ENCODE measurements at regions not wholly inside any gene's neighbourhood (a gene's known extent, or its start where the extent isn't known, plus 50 kb on each side); places are given as distances from the start of the nearest gene placed in this dataset.
"Not testable (repeated sequence)": the region's sequence is repeated elsewhere in the genome, so short reads cannot be mapped to it uniquely, and the experiment has no call there.

- DNase-seq (ENCODE audit: low spot score in 2 of 2), result no peak
- Mint-ChIP-seq H3K4me3 (no peak overlapping the region), H3K4me1 (no peaks in the 10 kb centered on the region), H3K9me3 (peaks cover 6% of the 10 kb centered on the region), H3K36me3 (no peaks in the 10 kb centered on the region), H3K27ac (no peak overlapping the region)
- ATAC-seq, result no peak
These were observed 960.3 kb upstream of the SLC39A10 start for GRCh38 chr2:194696690-194697089.

GRCh38 chr2:194686569-194686968 is 970.5 kb upstream of the SLC39A10 start:
- Mint-ChIP-seq H3K27ac (no peak overlapping the region), H3K9me3 (peaks cover 3% of the 10 kb centered on the region), H3K4me3 (no peak overlapping the region), H3K4me1 (no peaks in the 10 kb centered on the region), H3K36me3 (no peaks in the 10 kb centered on the region)
- no peak for DNase-seq (ENCODE audit: low spot score in 2 of 2)
- no peak for ATAC-seq

GRCh38 chr2:194674043-194674442 is 983.0 kb upstream of the SLC39A10 start:
- DNase-seq (ENCODE audit: low spot score in 2 of 2) (no peak), ATAC-seq (no peak)
- no peaks in the 10 kb centered on the region for H3K36me3 Mint-ChIP-seq
- H3K9me3 Mint-ChIP-seq, result no peaks in the 10 kb centered on the region
- no peaks in the 10 kb centered on the region for H3K4me1 Mint-ChIP-seq
- H3K27ac Mint-ChIP-seq, result no peak overlapping the region
- no peak overlapping the region for H3K4me3 Mint-ChIP-seq

DNA sequence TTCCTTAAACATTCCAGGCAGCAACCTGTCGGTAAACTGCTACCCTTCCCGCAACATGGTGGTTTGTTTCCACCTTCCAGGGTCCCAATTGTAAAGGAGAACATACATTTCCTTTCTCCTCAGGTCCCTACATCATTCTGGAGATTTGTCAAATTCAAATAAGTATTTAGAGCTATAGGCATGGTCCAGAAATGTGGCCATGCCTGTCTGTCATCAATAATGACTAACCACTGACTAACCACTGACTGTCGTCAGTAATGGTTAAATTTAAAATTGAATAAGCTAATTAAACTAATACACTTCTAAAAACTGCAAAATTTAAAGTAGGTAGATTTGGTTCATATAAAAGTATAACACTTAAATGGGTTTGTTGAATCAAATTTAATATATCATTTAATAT is 984.0 kb upstream of the SLC39A10 start:
- Mint-ChIP-seq H3K27ac (no peak overlapping the region), H3K4me1 (no peaks in the 10 kb centered on the region), H3K9me3 (no peaks in the 10 kb centered on the region), H3K36me3 (no peaks in the 10 kb centered on the region), H3K4me3 (no peak overlapping the region)
- DNase-seq (ENCODE audit: low spot score in 2 of 2) (no peak), ATAC-seq (no peak)

DNA sequence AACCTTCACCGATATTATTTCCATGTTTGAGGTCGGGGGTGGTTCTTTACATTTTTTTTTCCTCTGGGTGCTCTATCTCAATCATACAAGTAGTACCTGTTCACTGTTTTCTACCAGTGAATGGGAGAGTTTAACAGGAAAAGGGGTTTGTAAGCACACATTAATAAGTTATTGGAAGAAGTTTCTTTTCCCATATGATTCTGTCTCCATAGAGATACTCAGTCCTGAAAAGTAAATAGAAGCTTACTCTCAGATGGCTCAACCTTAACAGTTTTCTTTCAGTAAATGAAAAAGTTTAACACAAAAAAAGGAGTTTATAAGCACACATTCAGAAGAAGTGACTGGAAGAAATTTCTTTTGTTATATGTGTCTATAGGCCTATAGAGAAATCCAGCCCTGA is 995.6 kb upstream of the SLC39A10 start:
- Mint-ChIP-seq H3K4me1 (no peaks in the 10 kb centered on the region), H3K4me3 (no peak overlapping the region), H3K9me3 (peaks cover 2% of the 10 kb centered on the region), H3K27ac (no peak overlapping the region), H3K36me3 (no peaks in the 10 kb centered on the region)
- no peak for ATAC-seq
- no peak for DNase-seq (ENCODE audit: low spot score in 2 of 2)

GRCh38 chr2:194639057-194639456 is 1018.0 kb upstream of the SLC39A10 start:
- not testable (repeated sequence) for H3K27ac Mint-ChIP-seq; H3K9me3 Mint-ChIP-seq; ATAC-seq; H3K36me3 Mint-ChIP-seq; H3K4me1 Mint-ChIP-seq; H3K4me3 Mint-ChIP-seq; DNase-seq (ENCODE audit: low spot score in 2 of 2)

GRCh38 chr2:194621945-194622344 is 1035.1 kb upstream of the SLC39A10 start:
- Mint-ChIP-seq H3K4me3 (no peak overlapping the region), H3K4me1 (no peaks in the 10 kb centered on the region), H3K9me3 (no peaks in the 10 kb centered on the region), H3K27ac (no peak overlapping the region), H3K36me3 (no peaks in the 10 kb centered on the region)
- ATAC-seq (no peak), DNase-seq (ENCODE audit: low spot score in 2 of 2) (no peak)

GRCh38 chr2:194619366-194619765 is 1037.7 kb upstream of the SLC39A10 start:
- ATAC-seq (no peak), DNase-seq (ENCODE audit: low spot score in 2 of 2) (no peak)
- Mint-ChIP-seq H3K36me3 (no peaks in the 10 kb centered on the region), H3K27ac (no peak overlapping the region), H3K4me3 (no peak overlapping the region), H3K4me1 (no peaks in the 10 kb centered on the region), H3K9me3 (no peaks in the 10 kb centered on the region)

DNA sequence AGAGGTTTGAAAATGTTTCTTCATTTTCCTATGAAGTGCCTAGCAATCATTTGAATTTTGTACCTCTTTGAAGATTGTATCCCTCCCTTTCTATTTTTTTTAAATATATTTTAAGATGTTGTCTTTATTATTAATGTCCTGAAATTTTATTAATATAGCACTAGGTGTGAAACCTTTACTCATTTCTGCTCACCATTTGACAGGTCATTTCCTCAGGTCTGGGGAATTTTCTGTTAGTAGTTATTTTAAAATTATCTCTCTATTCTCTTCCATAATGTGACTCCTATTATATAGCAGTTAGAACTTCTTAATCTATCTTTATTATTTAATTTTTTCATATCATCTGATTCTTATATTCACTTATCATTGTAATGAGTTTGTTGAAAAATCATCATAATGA is 1038.6 kb upstream of the SLC39A10 start:
- Mint-ChIP-seq H3K36me3 (no peaks in the 10 kb centered on the region), H3K27ac (no peak overlapping the region), H3K4me1 (no peaks in the 10 kb centered on the region), H3K9me3 (no peaks in the 10 kb centered on the region), H3K4me3 (no peak overlapping the region)
- no peak for ATAC-seq
- DNase-seq (ENCODE audit: low spot score in 2 of 2), result no peak

DNA sequence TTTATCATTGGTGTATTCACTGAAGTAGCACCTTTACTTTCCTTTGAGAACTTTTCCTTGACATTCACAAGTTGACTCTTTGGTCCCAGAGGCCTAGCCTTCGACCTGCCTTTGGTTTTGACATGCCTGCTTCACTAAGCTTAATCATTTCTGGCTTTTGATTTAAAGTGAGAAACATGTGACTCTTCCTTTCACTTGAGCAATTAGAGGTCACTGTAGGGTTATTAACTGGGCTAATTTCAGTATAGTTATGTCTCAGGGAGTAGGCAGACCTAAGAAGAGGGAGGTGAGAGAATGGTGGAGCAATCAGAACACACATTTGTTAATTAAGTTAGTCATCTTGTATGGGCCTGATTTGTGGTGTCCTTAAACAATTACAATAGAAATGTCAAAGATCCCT is 1040.7 kb upstream of the SLC39A10 start:
- H3K9me3 Mint-ChIP-seq, result peaks cover under 1% of the 10 kb centered on the region
- no peaks in the 10 kb centered on the region for H3K36me3 Mint-ChIP-seq
- no peak overlapping the region for H3K4me3 Mint-ChIP-seq
- no peak overlapping the region for H3K27ac Mint-ChIP-seq
- H3K4me1 Mint-ChIP-seq, result no peaks in the 10 kb centered on the region
- no peak for DNase-seq (ENCODE audit: low spot score in 2 of 2)
- ATAC-seq, result no peak

GRCh38 chr2:194610297-194610696 is 1046.7 kb upstream of the SLC39A10 start:
- H3K9me3 Mint-ChIP-seq, result peaks cover 8% of the 10 kb centered on the region
- no peak overlapping the region for H3K27ac Mint-ChIP-seq
- H3K4me1 Mint-ChIP-seq, result no peaks in the 10 kb centered on the region
- H3K36me3 Mint-ChIP-seq, result no peaks in the 10 kb centered on the region
- DNase-seq (ENCODE audit: low spot score in 2 of 2) (no peak), ATAC-seq (no peak)
- H3K4me3 Mint-ChIP-seq, result no peak overlapping the region

- no peaks in the 10 kb centered on the region for H3K4me1 Mint-ChIP-seq
- H3K27ac Mint-ChIP-seq, result no peak overlapping the region
- ATAC-seq, result no peak
- peaks cover 14% of the 10 kb centered on the region for H3K9me3 Mint-ChIP-seq
- no peak for DNase-seq (ENCODE audit: low spot score in 2 of 2)
- no peaks in the 10 kb centered on the region for H3K36me3 Mint-ChIP-seq
- H3K4me3 Mint-ChIP-seq, result no peak overlapping the region
These were observed 1053.6 kb upstream of the SLC39A10 start for GRCh38 chr2:194603429-194603828.

DNA sequence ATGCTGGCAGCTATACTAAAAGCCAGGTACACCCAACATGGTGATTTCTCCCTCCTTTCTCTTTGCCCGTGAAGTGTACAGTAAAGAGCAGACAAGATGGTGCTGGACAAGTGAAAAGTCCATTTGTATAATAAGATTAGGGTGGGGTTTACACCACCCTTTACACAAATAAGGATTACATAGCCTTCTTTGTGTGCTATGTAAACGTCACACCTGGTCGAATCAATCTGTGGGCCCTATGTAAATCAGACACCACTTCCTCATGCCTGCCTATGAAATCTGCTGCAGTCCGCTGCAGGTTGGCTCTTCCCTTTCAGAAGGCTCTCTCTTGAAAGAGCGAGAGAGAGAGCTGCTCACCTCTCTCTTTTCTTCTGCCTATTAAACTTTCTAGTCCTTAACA is 1054.3 kb upstream of the SLC39A10 start:
- Mint-ChIP-seq H3K9me3 (peaks cover 14% of the 10 kb centered on the region), H3K27ac (no peak overlapping the region), H3K4me1 (no peaks in the 10 kb centered on the region), H3K36me3 (no peaks in the 10 kb centered on the region), H3K4me3 (no peak overlapping the region)
- DNase-seq (ENCODE audit: low spot score in 2 of 2) (no peak), ATAC-seq (no peak)

DNA sequence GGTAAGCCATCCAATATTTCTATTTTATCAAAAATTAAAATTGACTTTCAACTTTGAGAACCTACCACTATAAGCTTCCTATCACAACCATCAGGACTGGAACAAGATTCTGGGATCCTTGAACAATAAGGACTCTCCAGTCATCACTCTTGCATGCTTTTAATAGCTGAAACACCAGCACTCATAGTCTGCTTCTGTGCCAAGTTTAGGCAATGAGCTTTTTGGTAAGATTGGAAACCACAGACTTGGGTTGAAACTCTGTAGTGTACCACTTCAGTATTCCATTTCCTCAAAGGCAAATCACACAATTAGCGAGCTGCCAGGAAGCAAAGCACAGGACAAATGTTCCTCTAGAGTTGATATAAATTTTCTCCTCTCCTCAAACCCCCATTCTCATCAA is 1065.8 kb upstream of the SLC39A10 start:
- Mint-ChIP-seq H3K27ac (no peak overlapping the region), H3K9me3 (no peaks in the 10 kb centered on the region), H3K4me3 (no peak overlapping the region), H3K36me3 (no peaks in the 10 kb centered on the region), H3K4me1 (no peaks in the 10 kb centered on the region)
- no peak for ATAC-seq
- no peak for DNase-seq (ENCODE audit: low spot score in 2 of 2)

GRCh38 chr2:194587739-194588270 is 1069.2 kb upstream of the SLC39A10 start:
- ATAC-seq (no peak), DNase-seq (ENCODE audit: low spot score in 2 of 2) (no peak)
- Mint-ChIP-seq H3K36me3 (no peaks in the 10 kb centered on the region), H3K4me1 (no peaks in the 10 kb centered on the region), H3K9me3 (no peaks in the 10 kb centered on the region), H3K4me3 (no peak overlapping the region), H3K27ac (no peak overlapping the region)

- Mint-ChIP-seq H3K4me1 (no peaks in the 10 kb centered on the region), H3K4me3 (no peak overlapping the region), H3K36me3 (no peaks in the 10 kb centered on the region), H3K9me3 (peaks cover 2% of the 10 kb centered on the region), H3K27ac (no peak overlapping the region)
- ATAC-seq (no peak), DNase-seq (ENCODE audit: low spot score in 2 of 2) (no peak)
These were observed 1089.4 kb upstream of the SLC39A10 start for GRCh38 chr2:194567661-194568017.
